ENCODE measurements at regions not wholly inside any gene's neighbourhood (a gene's known extent, or its start where the extent isn't known, plus 50 kb on each side); places are given as distances from the start of the nearest gene placed in this dataset.

DNA sequence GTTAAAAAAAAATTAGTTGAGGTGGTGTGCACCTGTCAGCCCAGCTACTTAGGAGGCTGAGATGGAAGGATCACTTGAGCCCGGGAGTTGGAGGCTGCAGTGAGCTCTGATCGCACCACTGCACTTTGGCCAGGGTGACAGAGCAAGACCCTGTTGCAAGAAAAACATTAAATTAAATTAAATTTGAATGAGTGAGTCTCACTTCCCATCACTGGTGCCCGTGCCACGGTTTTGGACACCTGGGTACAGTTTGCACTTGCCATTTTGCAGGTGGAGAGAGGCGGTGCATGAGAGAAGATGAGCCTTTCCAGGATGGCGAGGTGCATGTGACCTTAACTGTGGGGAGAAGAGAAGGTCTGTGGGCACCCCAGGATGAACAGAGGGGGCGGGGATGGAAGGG, 60.3 kb upstream of the ZNF536 start (continued):
- no peak for TF ChIP-seq ZBTB33 (IDR thresholded peaks at IDR 0.05)
- no peak for TF ChIP-seq NR2F2 (IDR thresholded peaks at IDR 0.05)
- TF ChIP-seq HNF4A (conservative IDR thresholded peaks at IDR 0.05): no peak

DNA sequence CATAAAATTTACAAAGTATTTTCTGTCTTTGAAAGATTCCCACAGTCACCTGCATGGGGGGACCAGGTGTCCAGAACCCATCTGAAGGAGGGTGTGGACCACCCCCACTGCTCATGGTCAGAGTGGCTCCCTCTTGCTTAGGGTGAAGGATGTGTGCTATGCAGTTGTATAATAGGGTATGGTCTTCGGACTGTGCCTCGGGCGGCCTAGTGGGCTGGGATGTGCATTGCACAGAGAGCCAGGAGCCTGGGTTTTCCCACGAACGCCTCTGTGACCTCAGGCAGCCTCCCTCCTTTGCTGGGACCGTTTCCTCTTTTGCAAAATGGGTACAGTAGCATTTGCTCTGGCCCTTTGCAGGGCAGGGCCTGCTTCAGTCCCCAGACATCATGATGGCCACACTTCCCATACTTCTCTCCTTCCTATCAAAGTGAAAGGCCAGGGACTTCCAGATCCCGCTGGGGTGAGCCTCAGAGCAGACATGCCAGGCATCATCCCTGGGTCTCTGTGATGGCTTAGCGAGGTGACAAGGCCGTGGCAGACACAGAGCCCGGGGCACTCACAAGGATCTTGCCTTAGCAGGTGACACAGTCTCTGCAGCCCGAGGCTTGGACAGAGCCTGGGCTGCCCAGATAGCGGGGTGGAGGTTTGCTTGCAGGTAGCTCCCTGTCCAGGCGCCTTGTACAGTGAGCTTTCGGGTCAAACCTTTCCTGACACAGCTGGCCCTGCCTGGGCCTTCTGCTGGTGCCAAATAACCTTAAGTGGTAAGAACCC, 59.4 kb upstream of the ZNF536 start:
- H3K4me1 ChIP-seq (ENCODE audit: control insufficient read depth in 4 of 4, insufficient read depth in 4 of 4, low read length in 3 of 4): no peaks in the 10 kb centered on the region
- no peak for DNase-seq (ENCODE audit: low spot score)
- 88% methylated on average over 14 of the region's 14 CpGs for WGBS
- peaks cover 0 to 2% (median under 1%) of the 10 kb centered on the region in 4 donors for H3K9me3 ChIP-seq (ENCODE audit: control insufficient read depth in 4 of 4, low read length in 3 of 4)
- H3K4me3 ChIP-seq (ENCODE audit: low read depth in 1 of 3, low read length in 3 of 3): no peak overlapping the region
- no peaks in the 10 kb centered on the region for H3K27me3 ChIP-seq (ENCODE audit: control insufficient read depth in 4 of 4, insufficient read depth in 4 of 4, low read length in 3 of 4)
- no peak overlapping the region for H3K9ac ChIP-seq (ENCODE audit: low read depth in 1 of 2, low read length in 2 of 2)
- no peaks in the 10 kb centered on the region for H3K36me3 ChIP-seq (ENCODE audit: control insufficient read depth in 4 of 4, insufficient read depth in 3 of 4, low read depth in 1 of 4, low read length in 3 of 4)
- TF ChIP-seq NR2F2 (IDR thresholded peaks at IDR 0.05) (no peak), GABPA (IDR thresholded peaks at IDR 0.05 in 1 of 2, conservative IDR thresholded peaks at IDR 0.05 in 1 of 2) (no peak), SP1 (IDR thresholded peaks at IDR 0.05) (no peak), FOXA1 (IDR thresholded peaks at IDR 0.05) (no peak), RXRA (IDR thresholded peaks at IDR 0.05) (no peak), JUND (IDR thresholded peaks at IDR 0.05) (no peak), ATF3 (IDR thresholded peaks at IDR 0.05) (no peak), HNF4A (conservative IDR thresholded peaks at IDR 0.05) (no peak), EGR1 (IDR thresholded peaks at IDR 0.05; ENCODE audit: low read depth in 2 of 2) (no peak), HNF4G (IDR thresholded peaks at IDR 0.05) (no peak), RAD21 (IDR thresholded peaks at IDR 0.05) (no peak)
- TF ChIP-seq, protein P1, sequence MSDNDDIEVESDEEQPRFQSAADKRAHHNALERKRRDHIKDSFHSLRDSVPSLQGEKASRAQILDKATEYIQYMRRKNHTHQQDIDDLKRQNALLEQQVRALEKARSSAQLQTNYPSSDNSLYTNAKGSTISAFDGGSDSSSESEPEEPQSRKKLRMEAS (IDR thresholded peaks at IDR 0.05): no peak
- no peak overlapping the region for H3K27ac ChIP-seq (ENCODE audit: low read depth in 1 of 2, low read length in 2 of 2)

GRCh38 chr19:30313353-30313750, 58.8 kb upstream of the ZNF536 start:
- TF ChIP-seq GABPA (IDR thresholded peaks at IDR 0.05 in 1 of 2, conservative IDR thresholded peaks at IDR 0.05 in 1 of 2): no peak
- no peak for TF ChIP-seq FOXA2 (IDR thresholded peaks at IDR 0.05)
- no peak for TF ChIP-seq HNF4A (conservative IDR thresholded peaks at IDR 0.05)
- no peak for TF ChIP-seq ATF3 (IDR thresholded peaks at IDR 0.05)
- no peak for TF ChIP-seq JUND (IDR thresholded peaks at IDR 0.05)
- no peak for TF ChIP-seq RAD21 (IDR thresholded peaks at IDR 0.05)
- TF ChIP-seq REST (IDR thresholded peaks at IDR 0.05): no peak
- TF ChIP-seq, protein P1 (IDR thresholded peaks at IDR 0.05): no peak
- Histone ChIP-seq H3K9ac (ENCODE audit: low read depth in 1 of 2, low read length in 2 of 2) (no peak overlapping the region), H3K9me3 (ENCODE audit: control insufficient read depth in 4 of 4, low read length in 3 of 4) (peaks cover 0 to 2% (median under 1%) of the 10 kb centered on the region in 4 donors), H3K27ac (ENCODE audit: low read depth in 1 of 2, low read length in 2 of 2) (no peak overlapping the region), H3K27me3 (ENCODE audit: control insufficient read depth in 4 of 4, insufficient read depth in 4 of 4, low read length in 3 of 4) (no peaks in the 10 kb centered on the region), H3K4me3 (ENCODE audit: low read depth in 1 of 3, low read length in 3 of 3) (no peak overlapping the region), H3K36me3 (ENCODE audit: control insufficient read depth in 4 of 4, insufficient read depth in 3 of 4, low read depth in 1 of 4, low read length in 3 of 4) (no peaks in the 10 kb centered on the region), H3K4me1 (ENCODE audit: control insufficient read depth in 4 of 4, insufficient read depth in 4 of 4, low read length in 3 of 4) (no peaks in the 10 kb centered on the region)
- 85% methylated on average over 2 of the region's 2 CpGs for whole genome bisulfite sequencing
- no peak for DNase-seq (ENCODE audit: low spot score)

All from liver (tissue), 7 donors.